Ascending aorta (tissue), 2 donors: ENCODE measurements at regions not wholly inside any gene's neighbourhood (a gene's known extent, or its start where the extent isn't known, plus 50 kb on each side); places are given as distances from the start of the nearest gene placed in this dataset.

Experiments used
- DNase-seq, 2 donors: peaks; one replicate each; pipeline ENCODE4 v3.0.0-alpha.2; 2019; ENCODE audit warnings: low spot score in 2 of 2
- H3K27ac ChIP-seq, 2 donors: fragments of 200-600 bp; sonication (generic); one replicate each; pipeline ENCODE4 v1.5.1; 2016 to 2017; ENCODE audit warnings: mild to moderate bottlenecking in 1 of 2
- H3K27me3 ChIP-seq: fragments of 200-600 bp; sonication (generic); one replicate; pipeline ENCODE4 v1.5.1; 2017
- H3K36me3 ChIP-seq, 2 donors: fragments of 200-600 bp; sonication (generic); one replicate each; pipeline ENCODE4 v1.5.1; 2016
- H3K4me1 ChIP-seq, 2 donors: fragments of 200-600 bp; sonication (generic); one replicate each; pipeline ENCODE4 v1.5.1; 2016 to 2017; ENCODE audit warnings: mild to moderate bottlenecking in 1 of 2
- H3K4me3 ChIP-seq, 2 donors: fragments of 200-600 bp; sonication (generic); one replicate each; pipeline ENCODE4 v1.5.1; 2016 to 2017; ENCODE audit warnings: mild to moderate bottlenecking in 1 of 2
- H3K9me3 ChIP-seq, 2 donors: fragments of 200-600 bp; sonication (generic); one replicate each; pipeline ENCODE4 v1.5.1; 2016
- intact Hi-C: fragments of 100-400 bp; cut with DNase I; formaldehyde crosslinking; loops from one replicate; pipeline ENCODE4 v1.15.1; 2023
- TF ChIP-seq, protein P1 (sequence below), 3 experiments: fragments of 200-600 bp in 2 of 3; fragments of 450-650 bp in 1 of 3; sonication (generic) in 2 of 3; IDR thresholded peaks; one replicate each; pipeline ENCODE4 v1.5.1; 2016 to 2019; ENCODE audit warnings: antibody characterized with exemption in 3 of 3, mild to moderate bottlenecking in 1 of 3, moderate library complexity in 1 of 3

DNA sequence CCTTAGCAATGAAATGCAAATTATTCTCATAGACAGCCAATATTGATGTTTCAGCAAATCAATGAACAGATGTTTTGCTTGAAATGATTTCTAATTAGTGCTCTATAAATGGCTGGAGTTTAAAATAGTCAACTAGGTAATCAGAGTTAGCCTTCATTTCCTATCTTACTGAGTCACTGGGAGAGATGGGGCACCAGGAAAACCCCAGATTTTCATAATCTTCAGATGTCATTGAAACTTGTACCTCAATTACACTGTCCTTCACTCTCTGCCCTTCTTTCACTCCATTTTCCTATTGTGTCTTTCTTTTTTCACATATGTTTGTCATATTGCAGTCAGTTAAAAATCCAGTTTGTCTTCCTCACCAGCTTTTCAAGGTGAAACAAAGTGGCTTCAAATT lies 92.7 kb downstream of the C12orf75 start:
- Histone ChIP-seq H3K27ac (no peak overlapping the region), H3K27me3 (no peaks in the 10 kb centered on the region)
- intact Hi-C loops: loop anchor here (5.0 to 10.0 kb wide), 3 partner anchors 284 to 602 kb away; no protein-coding TSS in a partner anchor

DNA sequence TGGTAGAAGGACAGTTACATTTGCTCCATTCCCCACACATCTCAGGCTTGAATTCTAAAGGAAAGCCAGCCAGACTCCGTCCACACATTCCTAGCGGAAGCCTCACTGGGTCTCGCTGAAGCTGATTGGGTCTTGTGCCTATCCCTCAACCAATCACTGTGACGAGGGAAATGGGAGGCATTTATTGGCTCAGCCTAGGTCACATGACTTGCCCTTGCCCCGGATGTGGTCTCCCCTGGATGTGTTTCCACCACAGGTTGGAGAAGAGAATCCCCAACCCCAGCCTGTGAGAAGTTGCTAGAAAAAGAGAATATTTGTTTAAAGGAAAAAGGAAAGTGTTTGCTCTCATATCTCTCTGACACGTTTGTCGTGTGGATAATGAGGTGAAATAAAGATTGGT lies 93.4 kb downstream of the C12orf75 start:
- H3K4me1 ChIP-seq: no peaks in the 10 kb centered on the region
- TF ChIP-seq, protein P1, sequence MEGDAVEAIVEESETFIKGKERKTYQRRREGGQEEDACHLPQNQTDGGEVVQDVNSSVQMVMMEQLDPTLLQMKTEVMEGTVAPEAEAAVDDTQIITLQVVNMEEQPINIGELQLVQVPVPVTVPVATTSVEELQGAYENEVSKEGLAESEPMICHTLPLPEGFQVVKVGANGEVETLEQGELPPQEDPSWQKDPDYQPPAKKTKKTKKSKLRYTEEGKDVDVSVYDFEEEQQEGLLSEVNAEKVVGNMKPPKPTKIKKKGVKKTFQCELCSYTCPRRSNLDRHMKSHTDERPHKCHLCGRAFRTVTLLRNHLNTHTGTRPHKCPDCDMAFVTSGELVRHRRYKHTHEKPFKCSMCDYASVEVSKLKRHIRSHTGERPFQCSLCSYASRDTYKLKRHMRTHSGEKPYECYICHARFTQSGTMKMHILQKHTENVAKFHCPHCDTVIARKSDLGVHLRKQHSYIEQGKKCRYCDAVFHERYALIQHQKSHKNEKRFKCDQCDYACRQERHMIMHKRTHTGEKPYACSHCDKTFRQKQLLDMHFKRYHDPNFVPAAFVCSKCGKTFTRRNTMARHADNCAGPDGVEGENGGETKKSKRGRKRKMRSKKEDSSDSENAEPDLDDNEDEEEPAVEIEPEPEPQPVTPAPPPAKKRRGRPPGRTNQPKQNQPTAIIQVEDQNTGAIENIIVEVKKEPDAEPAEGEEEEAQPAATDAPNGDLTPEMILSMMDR (IDR thresholded peaks at IDR 0.05): no peak
- intact Hi-C loops: loop anchor here (5.0 to 10.0 kb wide), 3 partner anchors 283 to 601 kb away; no protein-coding TSS in a partner anchor

More for the DNA sequence above, 92.7 kb downstream of the C12orf75 start:
- Histone ChIP-seq H3K9me3 (no peaks in the 10 kb centered on the region), H3K36me3 (no peaks in the 10 kb centered on the region), H3K4me3 (no peak overlapping the region), H3K4me1 (no peaks in the 10 kb centered on the region)
- DNase-seq: no peak
- TF ChIP-seq, protein P1 (IDR thresholded peaks at IDR 0.05): no peak

DNA sequence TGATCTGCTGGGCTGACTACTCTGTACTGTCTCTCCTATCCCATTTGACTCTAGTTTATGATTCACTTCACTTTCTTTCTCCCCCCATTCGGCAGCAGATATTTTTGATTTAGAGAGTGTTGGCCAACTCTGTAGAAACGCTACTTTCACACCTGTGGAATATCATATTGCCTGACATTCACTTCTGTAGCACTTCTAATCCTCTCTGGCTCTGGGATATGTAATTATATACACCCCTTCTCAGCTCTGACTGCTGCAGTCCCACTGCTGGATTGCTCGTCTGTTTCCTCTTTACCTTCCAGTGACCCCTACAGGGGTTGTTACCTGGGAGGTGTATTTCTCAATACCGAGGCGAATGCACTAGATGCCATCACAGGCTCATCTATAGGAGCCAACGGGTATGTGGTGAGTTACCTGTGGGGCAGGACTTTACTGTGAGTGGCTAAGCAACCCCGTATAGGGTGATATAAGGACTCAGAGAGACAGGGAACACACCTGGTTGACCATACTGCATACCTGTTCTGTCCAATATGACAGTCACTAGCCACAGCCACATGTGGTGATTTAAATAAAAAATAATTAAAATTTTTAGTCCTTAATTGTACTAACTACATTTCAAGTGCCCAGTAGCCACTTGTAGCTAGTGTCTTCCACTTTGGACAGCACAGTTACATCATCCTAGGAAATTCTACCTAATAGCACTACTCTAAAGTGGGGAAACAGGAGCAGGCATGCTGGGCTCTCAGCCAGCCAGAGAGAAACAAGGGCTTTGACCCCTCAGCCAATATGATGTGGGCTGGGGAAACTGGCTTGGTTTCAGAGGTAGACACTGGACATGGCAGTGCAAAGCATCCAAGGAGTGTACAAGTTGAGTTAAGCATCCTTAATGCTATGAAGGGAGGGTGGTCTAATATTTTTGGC lies 95.0 kb downstream of the C12orf75 start:
- no peaks in the 10 kb centered on the region for H3K4me1 ChIP-seq
- intact Hi-C loops: loop anchor here (10.0 kb wide), 2 partner anchors 539 to 599 kb away; no protein-coding TSS in a partner anchor
- no peak overlapping the region for H3K4me3 ChIP-seq
- no peak for DNase-seq
- TF ChIP-seq, protein P1 (IDR thresholded peaks at IDR 0.05): no peak
- no peaks in the 10 kb centered on the region for H3K9me3 ChIP-seq
- no peak overlapping the region for H3K27ac ChIP-seq
- H3K36me3 ChIP-seq: no peaks in the 10 kb centered on the region
- no peaks in the 10 kb centered on the region for H3K27me3 ChIP-seq

More for the DNA sequence above, 93.4 kb downstream of the C12orf75 start:
- DNase-seq: no peak
- Histone ChIP-seq H3K9me3 (no peaks in the 10 kb centered on the region), H3K27me3 (no peaks in the 10 kb centered on the region), H3K4me3 (no peak overlapping the region), H3K36me3 (no peaks in the 10 kb centered on the region), H3K27ac (no peak overlapping the region)

DNA sequence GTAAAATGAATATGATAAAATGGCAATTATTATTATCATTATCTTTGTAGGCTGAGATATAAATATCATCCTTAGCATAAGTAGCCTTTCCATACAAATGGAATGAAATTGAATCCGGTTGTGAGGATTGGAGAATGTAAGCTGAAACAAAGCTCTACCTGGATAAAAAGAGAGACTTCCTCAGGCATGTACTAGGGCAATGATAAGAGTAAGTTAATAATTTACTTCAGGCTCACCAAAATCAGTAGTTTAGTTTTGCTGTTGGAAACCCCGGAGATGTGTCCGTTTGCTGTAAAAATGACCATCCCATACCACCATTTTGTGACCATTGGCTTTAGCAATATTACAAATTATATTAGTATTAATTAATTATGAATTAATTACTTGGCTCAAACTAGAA lies 96.3 kb downstream of the C12orf75 start:
- TF ChIP-seq, protein P1 (IDR thresholded peaks at IDR 0.05): no peak
- no peak for DNase-seq
- no peaks in the 10 kb centered on the region for H3K36me3 ChIP-seq
- H3K9me3 ChIP-seq: no peaks in the 10 kb centered on the region
- no peaks in the 10 kb centered on the region for H3K4me1 ChIP-seq
- H3K4me3 ChIP-seq: no peak overlapping the region
- no peaks in the 10 kb centered on the region for H3K27me3 ChIP-seq
- intact Hi-C loops: loop anchor here (10.0 kb wide), 2 partner anchors 538 to 598 kb away; no protein-coding TSS in a partner anchor
- H3K27ac ChIP-seq: no peak overlapping the region

DNA sequence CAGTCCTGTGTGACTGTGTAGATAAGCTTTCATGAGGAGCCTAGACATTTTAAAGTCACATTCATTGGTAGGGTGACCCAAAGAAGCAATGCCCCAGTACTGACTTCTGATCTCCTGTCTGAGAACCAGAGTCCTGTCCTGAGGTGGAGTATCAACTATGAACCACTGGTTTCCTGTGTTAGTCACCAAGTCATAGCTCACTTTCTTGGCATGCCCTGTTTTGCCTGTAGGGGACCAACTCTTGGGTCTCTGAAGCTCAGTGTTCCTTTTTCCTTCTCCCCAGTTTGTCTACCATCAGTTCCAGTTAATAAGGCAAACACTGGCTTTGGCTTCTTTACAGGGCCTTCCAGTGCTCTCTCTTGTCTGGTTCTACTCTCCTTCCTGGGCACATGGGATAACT lies 97.4 kb downstream of the C12orf75 start:
- no peak overlapping the region for H3K4me3 ChIP-seq
- no peaks in the 10 kb centered on the region for H3K27me3 ChIP-seq
- no peaks in the 10 kb centered on the region for H3K9me3 ChIP-seq
- no peaks in the 10 kb centered on the region for H3K4me1 ChIP-seq
- TF ChIP-seq, protein P1 (IDR thresholded peaks at IDR 0.05): peak in 1 of 3 experiments; percentile 6
- no peak overlapping the region for H3K27ac ChIP-seq
- no peak for DNase-seq
- intact Hi-C loops: loop anchor here (10.0 kb wide), 2 partner anchors 537 to 597 kb away; no protein-coding TSS in a partner anchor
- H3K36me3 ChIP-seq: no peaks in the 10 kb centered on the region
